ENCODE measurements at regions not wholly inside any gene's neighbourhood (a gene's known extent, or its start where the extent isn't known, plus 50 kb on each side); places are given as distances from the start of the nearest gene placed in this dataset.

DNA sequence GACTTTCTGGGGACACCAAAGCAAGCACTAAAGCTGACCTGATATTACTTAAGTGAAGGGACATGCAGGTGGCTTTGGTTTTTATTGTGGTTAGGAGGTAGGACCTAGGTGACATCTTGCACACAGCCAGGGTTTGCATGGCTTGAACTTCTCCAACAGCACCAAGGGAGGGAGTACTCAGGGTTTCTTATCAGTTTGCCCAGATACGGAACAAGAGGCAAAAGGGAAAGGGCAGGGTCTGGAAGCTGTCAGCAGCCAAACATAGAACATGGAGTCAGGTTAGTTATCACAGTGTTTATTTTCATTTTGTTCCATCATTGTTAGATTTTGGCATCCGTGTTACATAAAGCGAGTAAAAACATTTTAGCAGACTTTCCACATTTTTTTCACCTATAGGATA is 186.3 kb upstream of the CLEC14A start:
- TF ChIP-seq, protein P1, sequence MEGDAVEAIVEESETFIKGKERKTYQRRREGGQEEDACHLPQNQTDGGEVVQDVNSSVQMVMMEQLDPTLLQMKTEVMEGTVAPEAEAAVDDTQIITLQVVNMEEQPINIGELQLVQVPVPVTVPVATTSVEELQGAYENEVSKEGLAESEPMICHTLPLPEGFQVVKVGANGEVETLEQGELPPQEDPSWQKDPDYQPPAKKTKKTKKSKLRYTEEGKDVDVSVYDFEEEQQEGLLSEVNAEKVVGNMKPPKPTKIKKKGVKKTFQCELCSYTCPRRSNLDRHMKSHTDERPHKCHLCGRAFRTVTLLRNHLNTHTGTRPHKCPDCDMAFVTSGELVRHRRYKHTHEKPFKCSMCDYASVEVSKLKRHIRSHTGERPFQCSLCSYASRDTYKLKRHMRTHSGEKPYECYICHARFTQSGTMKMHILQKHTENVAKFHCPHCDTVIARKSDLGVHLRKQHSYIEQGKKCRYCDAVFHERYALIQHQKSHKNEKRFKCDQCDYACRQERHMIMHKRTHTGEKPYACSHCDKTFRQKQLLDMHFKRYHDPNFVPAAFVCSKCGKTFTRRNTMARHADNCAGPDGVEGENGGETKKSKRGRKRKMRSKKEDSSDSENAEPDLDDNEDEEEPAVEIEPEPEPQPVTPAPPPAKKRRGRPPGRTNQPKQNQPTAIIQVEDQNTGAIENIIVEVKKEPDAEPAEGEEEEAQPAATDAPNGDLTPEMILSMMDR (conservative IDR thresholded peaks at IDR 0.05; ENCODE audit: low read length): no peak
- no peak for TF ChIP-seq EZH2phosphoT487 (IDR thresholded peaks at IDR 0.05; ENCODE audit: borderline replicate concordance, low read depth, low read length)

All from OCI-LY7 (cell line).